HCT116 (cell line): ENCODE measurements at regions not wholly inside any gene's neighbourhood (a gene's known extent, or its start where the extent isn't known, plus 50 kb on each side); places are given as distances from the start of the nearest gene placed in this dataset.

Experiments
- ATAC-seq: fragments of 200-7000 bp; cut with Tn5 transposase; 2 replicates; pipeline ENCODE4 v1.9.1; 2020; ENCODE audit warnings: mild to moderate bottlenecking, moderate library complexity
- BruUV-seq: library from RNA; stranded (reverse); fragments of 400-500 nt; replicated peaks from 2 replicates; lab custom pipeline; 2021; lab: Mats Ljungman, UMichigan
- CTCF ChIA-PET: fragments of 300-600 bp; sonication (Branson Sonifier 250); formaldehyde crosslinking; loops from one replicate; lab custom pipeline; 2021; ENCODE audit warnings: antibody characterized with exemption; lab: Charles Lee
- POLR2A ChIA-PET: fragments of 300-600, 350-600 bp; sonication (Branson Sonifier 250); formaldehyde crosslinking; loops from one replicate; lab custom pipeline; 2021; ENCODE audit warnings: antibody characterized with exemption; lab: Charles Lee
- RAD21 ChIA-PET, 2 experiments: fragments of 300-600 bp; sonication (Branson Sonifier 250); formaldehyde crosslinking; loops; one replicate each; lab custom pipeline; 2023; ENCODE audit warnings: low total read pairs in 2 of 2; ENCODE audit not compliant: uncharacterized antibody in 2 of 2, unreplicated experiment in 2 of 2, low non-redundant PET in 1 of 2; lab: Charles Lee
- DNase-seq: peaks from one replicate; pipeline ENCODE4 v3.0.0-alpha.2; 2010; ENCODE audit warnings: low read depth, low spot score
- H2AFZ ChIP-seq: fragments of 200-600 bp; shearing (Covaris generic), sonication (generic); 2 replicates; pipeline ENCODE4 v1.6.1; 2017; ENCODE audit warnings: low read depth, mixed run types, mixed read lengths, antibody characterized with exemption, low read length; ENCODE audit not compliant: poor library complexity, severe bottlenecking
- H3K27ac ChIP-seq: 2 replicates; pipeline ENCODE4 v1.5.1; 2012; ENCODE audit warnings: low read depth, low read length
- H3K27me3 ChIP-seq: fragments of 200-600 bp; sonication (generic); 2 replicates; pipeline ENCODE4 v1.6.1; 2016; ENCODE audit warnings: mixed run types, low read length, mixed read lengths; ENCODE audit not compliant: insufficient read depth
- H3K36me3 ChIP-seq, 2 experiments: fragments of 200-500 bp in 1 of 2; fragments of 200-600 bp in 1 of 2; sonication (Bioruptor generic) in 1 of 2; sonication (generic) in 1 of 2; 2 replicates each; pipeline versions ENCODE4 v1.5.1 to v1.6.1; 2014 to 2016; ENCODE audit warnings: low read length in 2 of 2, inconsistent platforms in 1 of 2, mixed read lengths in 1 of 2, mixed run types in 1 of 2; ENCODE audit not compliant: insufficient read depth in 2 of 2, control insufficient read depth in 1 of 2
- H3K4me1 ChIP-seq, 2 experiments: fragments of 200-600 bp in 1 of 2; sonication (generic) in 1 of 2; 2 replicates each; pipeline versions ENCODE4 v1.5.1 to v1.6.1; 2012 to 2017; ENCODE audit warnings: low read length in 2 of 2, inconsistent platforms in 1 of 2, mild to moderate bottlenecking in 1 of 2, mixed read lengths in 1 of 2, mixed run types in 1 of 2, moderate library complexity in 1 of 2; ENCODE audit not compliant: insufficient read depth in 2 of 2, control insufficient read depth in 1 of 2
- H3K4me2 ChIP-seq: fragments of 200-600 bp; sonication (generic); 2 replicates; pipeline ENCODE4 v1.6.1; 2017; ENCODE audit warnings: mixed run types, low read length, mixed read lengths
- H3K4me3 ChIP-seq, 2 experiments: fragments of 200-600 bp in 1 of 2; sonication (generic) in 1 of 2; replicated peaks in 1 of 2; 2 replicates each; pipeline ENCODE4 v1.5.1; 2011 to 2016; ENCODE audit warnings: low read length in 2 of 2, control low read depth in 1 of 2, low read depth in 1 of 2, mild to moderate bottlenecking in 1 of 2, mixed read lengths in 1 of 2, mixed run types in 1 of 2
- H3K79me2 ChIP-seq: fragments of 200-600 bp; sonication (generic); 2 replicates; pipeline ENCODE4 v1.6.1; 2017; ENCODE audit warnings: mild to moderate bottlenecking, mixed run types, low read length, moderate library complexity, mixed read lengths; ENCODE audit not compliant: insufficient read depth
- H3K9ac ChIP-seq: fragments of 200-600 bp; sonication (generic); 2 replicates; pipeline ENCODE4 v1.6.1; 2016; ENCODE audit warnings: low read length, mixed read lengths
- H3K9me2 ChIP-seq: fragments of 200-600 bp; sonication (generic), shearing (Covaris generic); 2 replicates; pipeline ENCODE4 v1.6.1; 2017; ENCODE audit warnings: mixed run types, mild to moderate bottlenecking, moderate library complexity; ENCODE audit not compliant: insufficient read depth
- H3K9me3 ChIP-seq, 2 experiments: fragments of 200-500 bp in 1 of 2; fragments of 200-600 bp in 1 of 2; sonication (Bioruptor generic) in 1 of 2; sonication (generic) in 1 of 2; 2 replicates each; pipeline ENCODE4 v1.6.1; 2014 to 2017; ENCODE audit warnings: low read length in 2 of 2, mixed read lengths in 2 of 2, inconsistent platforms in 1 of 2, low read depth in 1 of 2, mild to moderate bottlenecking in 1 of 2, mixed run types in 1 of 2, moderate library complexity in 1 of 2; ENCODE audit not compliant: control insufficient read depth in 1 of 2, insufficient read depth in 1 of 2
- H4K20me1 ChIP-seq: fragments of 200-600 bp; sonication (generic), shearing (Covaris generic); 2 replicates; pipeline ENCODE4 v1.6.1; 2017; ENCODE audit warnings: mixed run types, mild to moderate bottlenecking, moderate library complexity; ENCODE audit not compliant: insufficient read depth
- ATF3 ChIP-seq: IDR thresholded peaks from 2 replicates; pipeline ENCODE4 v1.6.1; 2012
- EZH2phosphoT487 ChIP-seq: fragments of 200-600 bp; IDR thresholded peaks from 2 replicates; pipeline ENCODE4 v1.6.1; 2018; ENCODE audit warnings: antibody characterized with exemption, borderline replicate concordance
- FOSL1 ChIP-seq: IDR thresholded peaks from 2 replicates; pipeline ENCODE4 v1.6.1; 2012; ENCODE audit warnings: low read depth
- POLR2AphosphoS5 ChIP-seq: IDR thresholded peaks from 2 replicates; pipeline ENCODE4 v1.6.1; 2011; ENCODE audit warnings: mild to moderate bottlenecking, low read depth, low read length, moderate library complexity
- REST ChIP-seq: IDR thresholded peaks from 2 replicates; pipeline ENCODE4 v1.6.1; 2012; ENCODE audit warnings: low read depth
- ZFX ChIP-seq: fragments of 450-650 bp; IDR thresholded peaks from 2 replicates; pipeline ENCODE4 v1.6.1; 2017
- intact Hi-C: fragments of 100-400 bp; cut with micrococcal nuclease; formaldehyde crosslinking; loops from 2 replicates; pipeline ENCODE4 v1.10.0; 2022

GRCh38 chr2:220767591-220768255, 804.4 kb downstream of the EPHA4 start:
- Histone ChIP-seq H3K27ac (no peak overlapping the region), H3K4me2 (no peak overlapping the region), H3K9me2 (0 out of 2 replicates have a peak, but pooled peaks cover 3% of the 10 kb centered on the region), H3K79me2 (no peaks in the 10 kb centered on the region), H3K9me3 (no peaks in the 10 kb centered on the region), H3K36me3 (no peaks in the 10 kb centered on the region), H3K9ac (no peak overlapping the region), H3K4me3 (no peak overlapping the region), H3K27me3 (no peaks in the 10 kb centered on the region), H2AFZ (no peak overlapping the region), H4K20me1 (no peaks in the 10 kb centered on the region), H3K4me1 (no peaks in the 10 kb centered on the region)
- no peak for TF ChIP-seq ATF3
- TF ChIP-seq REST, result no peak
- no peak for TF ChIP-seq FOSL1
- TF ChIP-seq ZFX, result no peak
- no peak for TF ChIP-seq EZH2phosphoT487
- TF ChIP-seq POLR2AphosphoS5, result no peak
- BruUV-seq, result no TSS peak
- ChIA-PET CTCF (no interaction called here), POLR2A (no interaction called here), RAD21 (no interaction called here)
- ATAC-seq (no peak), DNase-seq (no peak)
- intact Hi-C loops, result no loop called here
